Fibroblast of the aortic adventitia (primary cell): ENCODE measurements at regions not wholly inside any gene's neighbourhood (a gene's known extent, or its start where the extent isn't known, plus 50 kb on each side); places are given as distances from the start of the nearest gene placed in this dataset.

Experiments
- DNase-seq: peaks from one replicate; pipeline ENCODE4 v3.0.0-alpha.2; 2010; ENCODE audit warnings: low read depth
- H3K4me3 ChIP-seq: 2 replicates; pipeline ENCODE4 v1.5.1; 2011; ENCODE audit warnings: low read depth, mild to moderate bottlenecking, control low read depth, low read length, moderate library complexity
- TF ChIP-seq, protein P1 (sequence below): IDR thresholded peaks from 2 replicates; pipeline ENCODE4 v1.5.1; 2011; ENCODE audit warnings: mild to moderate bottlenecking, low read length, control low read depth, inconsistent platforms; ENCODE audit not compliant: insufficient read depth

DNA sequence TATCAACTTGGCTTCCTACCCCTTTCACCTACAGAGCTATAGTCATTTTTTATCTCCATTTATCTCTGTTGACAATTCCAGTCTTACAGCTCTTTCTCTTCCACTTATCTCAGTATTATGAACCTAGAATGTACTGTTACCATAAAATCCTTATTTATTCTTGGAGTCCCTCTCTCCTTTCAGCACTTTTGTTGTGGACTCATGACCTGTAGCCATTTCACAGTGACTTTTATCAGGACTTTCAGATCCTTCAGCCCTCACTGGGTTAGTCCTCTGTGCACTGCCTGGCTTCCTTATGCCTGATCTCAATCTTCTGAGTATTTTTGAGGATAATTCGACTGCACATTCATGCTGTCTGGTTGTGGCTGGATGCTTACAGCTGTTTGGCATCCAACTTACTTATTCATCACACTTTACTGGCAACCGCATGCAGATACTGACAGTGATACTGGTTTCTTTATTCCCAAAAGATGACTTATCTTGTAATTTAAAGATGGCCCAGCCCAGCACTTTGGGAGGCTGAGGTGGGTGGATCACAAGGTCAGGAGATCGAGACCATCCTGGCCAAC lies 293.3 kb downstream of the MAN2A1 start:
- DNase-seq: peak; percentile 19
- H3K4me3 ChIP-seq: no peak overlapping the region
- TF ChIP-seq, protein P1, sequence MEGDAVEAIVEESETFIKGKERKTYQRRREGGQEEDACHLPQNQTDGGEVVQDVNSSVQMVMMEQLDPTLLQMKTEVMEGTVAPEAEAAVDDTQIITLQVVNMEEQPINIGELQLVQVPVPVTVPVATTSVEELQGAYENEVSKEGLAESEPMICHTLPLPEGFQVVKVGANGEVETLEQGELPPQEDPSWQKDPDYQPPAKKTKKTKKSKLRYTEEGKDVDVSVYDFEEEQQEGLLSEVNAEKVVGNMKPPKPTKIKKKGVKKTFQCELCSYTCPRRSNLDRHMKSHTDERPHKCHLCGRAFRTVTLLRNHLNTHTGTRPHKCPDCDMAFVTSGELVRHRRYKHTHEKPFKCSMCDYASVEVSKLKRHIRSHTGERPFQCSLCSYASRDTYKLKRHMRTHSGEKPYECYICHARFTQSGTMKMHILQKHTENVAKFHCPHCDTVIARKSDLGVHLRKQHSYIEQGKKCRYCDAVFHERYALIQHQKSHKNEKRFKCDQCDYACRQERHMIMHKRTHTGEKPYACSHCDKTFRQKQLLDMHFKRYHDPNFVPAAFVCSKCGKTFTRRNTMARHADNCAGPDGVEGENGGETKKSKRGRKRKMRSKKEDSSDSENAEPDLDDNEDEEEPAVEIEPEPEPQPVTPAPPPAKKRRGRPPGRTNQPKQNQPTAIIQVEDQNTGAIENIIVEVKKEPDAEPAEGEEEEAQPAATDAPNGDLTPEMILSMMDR: no peak

GRCh38 chr5:109986726-109987125 lies 297.0 kb downstream of the MAN2A1 start:
- no peak overlapping the region for H3K4me3 ChIP-seq
- TF ChIP-seq, protein P1: no peak
- DNase-seq: no peak

- TF ChIP-seq, protein P1: no peak
- H3K4me3 ChIP-seq: no peak overlapping the region
- DNase-seq: no peak
Observed at GRCh38 chr5:109987355-109987754, 297.6 kb downstream of the MAN2A1 start.

- H3K4me3 ChIP-seq: no peak overlapping the region
- TF ChIP-seq, protein P1: no peak
- no peak for DNase-seq
Observed at GRCh38 chr5:109987970-109988369, 298.2 kb downstream of the MAN2A1 start.

- TF ChIP-seq, protein P1: no peak
- H3K4me3 ChIP-seq: no peak overlapping the region
- DNase-seq: no peak
Observed at GRCh38 chr5:109989161-109989560, 299.4 kb downstream of the MAN2A1 start.

GRCh38 chr5:109989994-109990722 lies 300.4 kb downstream of the MAN2A1 start:
- DNase-seq: no peak
- TF ChIP-seq, protein P1: no peak
- H3K4me3 ChIP-seq: no peak overlapping the region
